ENCODE measurements at regions not wholly inside any gene's neighbourhood (a gene's known extent, or its start where the extent isn't known, plus 50 kb on each side); places are given as distances from the start of the nearest gene placed in this dataset.

DNA sequence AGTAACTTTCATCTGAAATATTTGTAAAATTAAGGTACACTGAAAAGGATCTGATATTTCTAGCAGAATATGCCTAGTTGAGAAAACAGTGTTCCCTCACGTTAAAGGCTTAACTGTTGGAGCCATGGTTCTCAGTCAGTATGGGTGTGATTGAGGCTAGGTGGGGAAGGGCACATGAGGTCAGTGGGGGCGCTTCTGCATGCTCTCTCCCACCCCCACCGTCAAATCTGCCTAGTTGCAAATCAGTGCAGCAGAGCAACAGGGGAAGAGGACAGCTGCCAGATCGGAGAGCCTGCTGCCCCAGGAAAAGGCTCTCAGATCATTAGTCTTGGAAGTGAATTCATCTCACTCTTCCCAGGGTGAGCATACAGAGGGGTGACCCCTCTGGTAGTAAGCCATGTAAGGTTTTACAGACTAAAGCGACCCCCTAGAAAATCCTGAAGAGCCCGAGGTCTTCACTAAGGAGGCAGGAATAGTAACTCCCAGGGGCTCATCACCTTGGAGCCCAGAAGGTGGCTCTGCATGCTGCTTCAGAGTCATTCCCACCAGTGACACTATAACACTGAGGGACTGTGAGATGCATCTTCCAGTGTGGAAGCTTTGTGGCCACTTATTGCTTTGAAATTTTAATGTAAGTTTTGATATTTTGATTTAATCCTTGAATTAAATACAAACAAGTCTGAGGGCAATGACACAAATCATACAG, 83.1 kb upstream of the BARHL2 start:
- peaks cover 0 to 5% (median 2%) of the 10 kb centered on the region in 4 donors for H3K9me3 ChIP-seq
- TF ChIP-seq POLR2AphosphoS5 (IDR thresholded peaks at IDR 0.05), result no peak
- H3K4me3 ChIP-seq, result no peak overlapping the region
- no peaks in the 10 kb centered on the region for H3K4me1 ChIP-seq
- H3K27ac ChIP-seq (replicated peaks in 1 of 4), result no peak overlapping the region
- H3K27me3 ChIP-seq, result peaks cover 0 to 4% (median 0%) of the 10 kb centered on the region in 4 donors
- DNase-seq (ENCODE audit: extremely low spot score), result no peak
- no peaks in the 10 kb centered on the region for H3K36me3 ChIP-seq
- intact Hi-C loops (cut with DNase I), result no loop called here
- 18% methylated on average over 5 of the region's 6 CpGs for WGBS

DNA sequence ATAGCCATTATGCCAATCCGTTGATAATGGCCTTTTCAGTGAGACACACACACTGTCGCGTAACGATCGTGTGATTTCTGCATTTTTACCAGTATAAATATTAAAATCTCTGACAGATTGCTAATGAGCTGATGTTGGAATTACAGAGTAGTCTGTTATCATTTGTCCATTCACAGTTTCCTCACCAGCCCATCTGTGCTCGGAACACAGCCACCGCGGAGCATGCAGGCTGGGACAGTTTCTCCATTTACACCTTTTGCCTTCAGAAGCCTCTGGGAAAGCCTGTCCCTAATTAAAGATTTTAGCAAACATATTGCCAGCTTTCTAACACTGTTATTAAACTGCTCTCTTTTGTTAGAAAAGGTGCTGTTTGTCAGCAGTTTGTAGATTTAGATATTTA, 82.2 kb upstream of the BARHL2 start:
- no peak for DNase-seq (ENCODE audit: extremely low spot score)

DNA sequence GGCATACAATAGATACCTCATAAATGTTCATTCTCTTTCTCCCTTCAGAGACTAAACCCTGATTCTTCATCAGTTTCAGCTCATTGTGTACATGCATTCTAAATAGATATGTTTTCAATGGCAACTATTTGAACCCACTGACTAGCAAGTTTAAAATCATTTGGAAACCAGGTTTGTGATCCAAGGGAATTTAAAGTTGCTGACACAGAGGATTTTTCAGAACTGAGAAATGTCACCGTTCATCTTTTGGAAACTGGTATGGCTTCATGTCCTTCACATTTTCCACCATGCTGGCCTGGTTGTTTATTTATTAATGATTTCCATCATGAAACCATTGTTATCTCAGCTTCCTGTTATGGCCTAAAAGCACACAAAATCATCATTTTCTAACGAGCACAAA, 81.8 kb upstream of the BARHL2 start:
- no peak for TF ChIP-seq POLR2A (IDR thresholded peaks at IDR 0.05; ENCODE audit: low read depth)
- TF ChIP-seq EP300 (IDR thresholded peaks at IDR 0.05), result no peak
- no peak for TF ChIP-seq POLR2AphosphoS5 (IDR thresholded peaks at IDR 0.05)
- TF ChIP-seq, protein P1, sequence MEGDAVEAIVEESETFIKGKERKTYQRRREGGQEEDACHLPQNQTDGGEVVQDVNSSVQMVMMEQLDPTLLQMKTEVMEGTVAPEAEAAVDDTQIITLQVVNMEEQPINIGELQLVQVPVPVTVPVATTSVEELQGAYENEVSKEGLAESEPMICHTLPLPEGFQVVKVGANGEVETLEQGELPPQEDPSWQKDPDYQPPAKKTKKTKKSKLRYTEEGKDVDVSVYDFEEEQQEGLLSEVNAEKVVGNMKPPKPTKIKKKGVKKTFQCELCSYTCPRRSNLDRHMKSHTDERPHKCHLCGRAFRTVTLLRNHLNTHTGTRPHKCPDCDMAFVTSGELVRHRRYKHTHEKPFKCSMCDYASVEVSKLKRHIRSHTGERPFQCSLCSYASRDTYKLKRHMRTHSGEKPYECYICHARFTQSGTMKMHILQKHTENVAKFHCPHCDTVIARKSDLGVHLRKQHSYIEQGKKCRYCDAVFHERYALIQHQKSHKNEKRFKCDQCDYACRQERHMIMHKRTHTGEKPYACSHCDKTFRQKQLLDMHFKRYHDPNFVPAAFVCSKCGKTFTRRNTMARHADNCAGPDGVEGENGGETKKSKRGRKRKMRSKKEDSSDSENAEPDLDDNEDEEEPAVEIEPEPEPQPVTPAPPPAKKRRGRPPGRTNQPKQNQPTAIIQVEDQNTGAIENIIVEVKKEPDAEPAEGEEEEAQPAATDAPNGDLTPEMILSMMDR (IDR thresholded peaks at IDR 0.05), result no peak
- WGBS, result 50% methylated on average over 2 of the region's 2 CpGs

More for the DNA sequence above, 82.2 kb upstream of the BARHL2 start:
- intact Hi-C loops (cut with DNase I), result no loop called here
- H3K27ac ChIP-seq (replicated peaks in 1 of 4), result no peak overlapping the region
- no peaks in the 10 kb centered on the region for H3K36me3 ChIP-seq
- no peak overlapping the region for H3K4me3 ChIP-seq
- WGBS, result 82% methylated on average over 8 of the region's 8 CpGs
- no peak for TF ChIP-seq POLR2A (IDR thresholded peaks at IDR 0.05; ENCODE audit: low read depth)
- TF ChIP-seq EP300 (IDR thresholded peaks at IDR 0.05), result no peak
- TF ChIP-seq POLR2AphosphoS5 (IDR thresholded peaks at IDR 0.05), result no peak
- TF ChIP-seq, protein P1 (IDR thresholded peaks at IDR 0.05), result no peak
- peaks cover 0 to 4% (median 0%) of the 10 kb centered on the region in 4 donors for H3K27me3 ChIP-seq
- H3K9me3 ChIP-seq, result peaks cover 0 to 4% (median 0%) of the 10 kb centered on the region in 4 donors
- no peaks in the 10 kb centered on the region for H3K4me1 ChIP-seq

DNA sequence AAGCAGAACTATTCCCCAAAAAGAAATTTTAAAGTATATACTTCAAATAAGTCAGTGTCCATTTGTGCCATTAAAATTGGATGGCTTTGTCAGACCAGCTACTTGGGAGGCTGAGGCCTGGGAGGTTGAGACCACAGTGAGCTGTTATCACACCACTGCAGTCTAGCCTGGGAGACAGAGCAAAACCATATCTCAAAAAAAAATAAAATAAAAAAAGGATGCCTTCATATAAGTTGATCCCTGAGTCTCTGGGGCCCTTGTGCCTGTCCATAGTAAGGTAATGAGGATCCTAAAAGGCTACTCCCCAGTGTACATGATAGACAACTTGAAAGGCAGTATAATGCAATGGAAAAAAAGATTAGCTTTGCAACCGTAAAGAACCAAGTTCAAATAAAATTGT, 81.2 kb upstream of the BARHL2 start:
- Histone ChIP-seq H3K4me1 (no peaks in the 10 kb centered on the region), H3K27ac (replicated peaks in 1 of 4) (no peak overlapping the region), H3K4me3 (no peak overlapping the region), H3K27me3 (peaks cover 0 to 4% (median 0%) of the 10 kb centered on the region in 4 donors), H3K9me3 (peaks cover 0 to 4% (median 0%) of the 10 kb centered on the region in 4 donors), H3K36me3 (no peaks in the 10 kb centered on the region)
- intact Hi-C loops (cut with DNase I), result no loop called here
- TF ChIP-seq POLR2A (IDR thresholded peaks at IDR 0.05; ENCODE audit: low read depth) (no peak), POLR2AphosphoS5 (IDR thresholded peaks at IDR 0.05) (no peak), EP300 (IDR thresholded peaks at IDR 0.05) (no peak)
- TF ChIP-seq, protein P1 (IDR thresholded peaks at IDR 0.05), result no peak
- DNase-seq (ENCODE audit: extremely low spot score), result no peak
- 93% methylated on average over 1 of the region's 1 CpG for WGBS

More for the DNA sequence above, 81.8 kb upstream of the BARHL2 start:
- intact Hi-C loops (cut with DNase I), result no loop called here
- H3K4me3 ChIP-seq, result no peak overlapping the region
- peaks cover 0 to 4% (median 0%) of the 10 kb centered on the region in 4 donors for H3K9me3 ChIP-seq
- no peak for DNase-seq (ENCODE audit: extremely low spot score)
- no peaks in the 10 kb centered on the region for H3K36me3 ChIP-seq
- H3K4me1 ChIP-seq, result no peaks in the 10 kb centered on the region
- H3K27ac ChIP-seq (replicated peaks in 1 of 4), result no peak overlapping the region
- peaks cover 0 to 4% (median 0%) of the 10 kb centered on the region in 4 donors for H3K27me3 ChIP-seq

DNA sequence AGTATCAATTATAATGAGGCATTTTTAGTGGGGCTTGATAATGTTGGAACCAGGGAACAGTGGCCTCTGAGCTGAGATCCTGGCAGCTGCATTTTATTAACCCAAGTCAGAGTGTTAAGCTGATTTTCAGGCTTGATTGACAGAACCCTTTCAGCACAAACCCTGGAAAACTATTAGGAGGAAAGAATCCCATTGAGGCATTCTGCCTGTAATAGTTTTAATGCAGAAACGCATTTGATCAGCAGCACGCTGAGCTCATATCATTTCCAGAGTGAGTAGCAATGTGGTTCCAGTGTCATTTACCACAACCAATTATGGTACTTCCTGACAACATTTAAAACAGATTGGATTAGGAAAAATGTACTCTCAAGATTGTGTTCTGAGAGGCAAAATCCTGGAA, 78.3 kb upstream of the BARHL2 start:
- 82% methylated on average over 2 of the region's 2 CpGs for WGBS
- TF ChIP-seq, protein P1 (IDR thresholded peaks at IDR 0.05), result no peak
- no peak for TF ChIP-seq EP300 (IDR thresholded peaks at IDR 0.05)
- TF ChIP-seq POLR2AphosphoS5 (IDR thresholded peaks at IDR 0.05), result no peak
- no peak for TF ChIP-seq POLR2A (IDR thresholded peaks at IDR 0.05; ENCODE audit: low read depth)
- no peak overlapping the region for H3K4me3 ChIP-seq
- no peaks in the 10 kb centered on the region for H3K27me3 ChIP-seq
- H3K27ac ChIP-seq (replicated peaks in 1 of 4), result no peak overlapping the region
- intact Hi-C loops (cut with DNase I), result no loop called here
- no peaks in the 10 kb centered on the region for H3K4me1 ChIP-seq
- H3K36me3 ChIP-seq, result no peaks in the 10 kb centered on the region
- no peak for DNase-seq (ENCODE audit: extremely low spot score)
- no peaks in the 10 kb centered on the region for H3K9me3 ChIP-seq
